MM.1S (cell line): ENCODE measurements at regions not wholly inside any gene's neighbourhood (a gene's known extent, or its start where the extent isn't known, plus 50 kb on each side); places are given as distances from the start of the nearest gene placed in this dataset.

Experiments used
- EZH2 ChIP-seq: fragments of 300-600 bp; sonication (generic); optimal IDR thresholded peaks from 2 replicates; pipeline ENCODE3; 2017; ENCODE audit warnings: low read depth, mild to moderate bottlenecking, antibody characterized with exemption, low read length, mixed read lengths
- EZH2phosphoT487 ChIP-seq: fragments of 300-600 bp; sonication (generic); IDR thresholded peaks from 2 replicates; pipeline ENCODE4 v1.6.1; 2018; ENCODE audit warnings: antibody characterized with exemption, low read length
- TF ChIP-seq, protein P1 (sequence below): fragments of 300-600 bp; sonication (generic); IDR thresholded peaks from 2 replicates; pipeline ENCODE4 v1.5.1; 2016; ENCODE audit warnings: antibody characterized with exemption, low read length, mixed read lengths

DNA sequence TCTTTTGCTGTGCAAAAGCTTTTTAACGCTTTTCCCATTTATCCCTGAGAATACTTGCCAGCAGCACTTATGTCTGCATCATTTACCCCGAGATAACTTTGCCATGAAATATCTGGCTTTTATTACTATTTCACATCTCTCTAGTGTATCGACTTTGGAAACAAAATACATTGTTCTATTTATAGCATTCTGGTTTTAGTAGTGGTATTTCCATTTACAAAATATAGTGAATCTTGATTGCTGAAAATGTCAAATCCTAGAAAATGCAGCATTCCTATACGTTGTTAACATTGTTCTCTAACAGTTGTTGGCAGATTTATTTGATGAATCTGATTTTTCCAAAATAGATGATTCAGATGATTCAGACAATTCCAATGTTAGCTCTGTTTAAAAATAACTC is 189.3 kb upstream of the SPRY2 start:
- TF ChIP-seq, protein P1, sequence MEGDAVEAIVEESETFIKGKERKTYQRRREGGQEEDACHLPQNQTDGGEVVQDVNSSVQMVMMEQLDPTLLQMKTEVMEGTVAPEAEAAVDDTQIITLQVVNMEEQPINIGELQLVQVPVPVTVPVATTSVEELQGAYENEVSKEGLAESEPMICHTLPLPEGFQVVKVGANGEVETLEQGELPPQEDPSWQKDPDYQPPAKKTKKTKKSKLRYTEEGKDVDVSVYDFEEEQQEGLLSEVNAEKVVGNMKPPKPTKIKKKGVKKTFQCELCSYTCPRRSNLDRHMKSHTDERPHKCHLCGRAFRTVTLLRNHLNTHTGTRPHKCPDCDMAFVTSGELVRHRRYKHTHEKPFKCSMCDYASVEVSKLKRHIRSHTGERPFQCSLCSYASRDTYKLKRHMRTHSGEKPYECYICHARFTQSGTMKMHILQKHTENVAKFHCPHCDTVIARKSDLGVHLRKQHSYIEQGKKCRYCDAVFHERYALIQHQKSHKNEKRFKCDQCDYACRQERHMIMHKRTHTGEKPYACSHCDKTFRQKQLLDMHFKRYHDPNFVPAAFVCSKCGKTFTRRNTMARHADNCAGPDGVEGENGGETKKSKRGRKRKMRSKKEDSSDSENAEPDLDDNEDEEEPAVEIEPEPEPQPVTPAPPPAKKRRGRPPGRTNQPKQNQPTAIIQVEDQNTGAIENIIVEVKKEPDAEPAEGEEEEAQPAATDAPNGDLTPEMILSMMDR, result no peak
- no peak for TF ChIP-seq EZH2
- no peak for TF ChIP-seq EZH2phosphoT487
